Stimulated activated CD4-positive, alpha-beta T cell treated with anti-CD3 and anti-CD28 coated beads, Interleukin-12 subunit alpha, Interleukin-12 subunit beta, amount 100 ng/mL, for 48 hours (primary cell): ENCODE measurements at regions not wholly inside any gene's neighbourhood (a gene's known extent, or its start where the extent isn't known, plus 50 kb on each side); places are given as distances from the start of the nearest gene placed in this dataset.
"Not testable (repeated sequence)": the region's sequence is repeated elsewhere in the genome, so short reads cannot be mapped to it uniquely, and the experiment has no call there.

Experiments
- DNase-seq, 3 donors: peaks; one replicate each; pipeline ENCODE4 v3.0.0-alpha.2; 2020; ENCODE audit warnings: low read depth in 2 of 3, low spot score in 1 of 3

DNA sequence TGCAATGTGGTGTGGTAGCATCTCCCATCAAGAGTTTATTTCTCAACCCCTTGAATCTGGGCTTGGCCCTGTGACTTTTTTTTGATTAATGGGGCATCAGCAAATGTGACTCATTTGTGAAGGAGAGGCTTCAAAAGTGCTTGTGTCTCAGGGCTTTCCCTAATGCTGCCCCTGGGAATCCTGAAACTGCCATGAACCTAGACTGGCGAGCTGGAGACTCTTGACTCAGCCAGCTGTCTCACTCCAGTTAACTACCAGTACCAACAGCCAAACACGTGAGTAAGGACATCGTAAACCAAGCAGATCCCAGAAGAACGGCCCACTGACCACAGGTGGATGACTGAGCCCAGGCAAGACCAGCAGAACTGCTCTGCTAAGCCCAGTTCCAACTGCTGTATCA is 72.8 kb upstream of the ADTRP start:
- no peak for DNase-seq

- no peak for DNase-seq
These were observed 70.5 kb upstream of the ADTRP start for GRCh38 chr6:11848852-11849731.

- no peak for DNase-seq
These were observed 69.7 kb upstream of the ADTRP start for GRCh38 chr6:11848346-11848651.

- no peak for DNase-seq
These were observed 69.1 kb upstream of the ADTRP start for GRCh38 chr6:11847515-11848345.

DNA sequence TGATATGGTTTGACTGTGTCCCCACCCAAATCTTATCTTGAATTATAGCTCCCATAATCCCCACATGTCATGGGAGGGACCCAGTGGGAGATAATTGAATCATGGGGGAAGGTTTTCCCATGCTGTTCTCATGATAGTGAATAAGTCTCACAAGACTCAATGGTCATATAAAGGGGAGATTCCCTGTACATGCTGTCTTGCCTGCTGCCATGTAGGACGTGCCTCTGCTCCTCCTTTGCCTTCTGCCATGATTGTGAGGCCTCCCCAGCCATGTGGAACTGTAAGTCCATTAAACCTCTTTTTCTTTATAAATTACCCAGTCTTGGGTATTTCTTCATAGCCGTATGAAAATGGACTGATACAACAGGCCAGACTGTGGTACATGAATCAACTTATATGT is 68.5 kb upstream of the ADTRP start:
- DNase-seq, result not testable (repeated sequence)

DNA sequence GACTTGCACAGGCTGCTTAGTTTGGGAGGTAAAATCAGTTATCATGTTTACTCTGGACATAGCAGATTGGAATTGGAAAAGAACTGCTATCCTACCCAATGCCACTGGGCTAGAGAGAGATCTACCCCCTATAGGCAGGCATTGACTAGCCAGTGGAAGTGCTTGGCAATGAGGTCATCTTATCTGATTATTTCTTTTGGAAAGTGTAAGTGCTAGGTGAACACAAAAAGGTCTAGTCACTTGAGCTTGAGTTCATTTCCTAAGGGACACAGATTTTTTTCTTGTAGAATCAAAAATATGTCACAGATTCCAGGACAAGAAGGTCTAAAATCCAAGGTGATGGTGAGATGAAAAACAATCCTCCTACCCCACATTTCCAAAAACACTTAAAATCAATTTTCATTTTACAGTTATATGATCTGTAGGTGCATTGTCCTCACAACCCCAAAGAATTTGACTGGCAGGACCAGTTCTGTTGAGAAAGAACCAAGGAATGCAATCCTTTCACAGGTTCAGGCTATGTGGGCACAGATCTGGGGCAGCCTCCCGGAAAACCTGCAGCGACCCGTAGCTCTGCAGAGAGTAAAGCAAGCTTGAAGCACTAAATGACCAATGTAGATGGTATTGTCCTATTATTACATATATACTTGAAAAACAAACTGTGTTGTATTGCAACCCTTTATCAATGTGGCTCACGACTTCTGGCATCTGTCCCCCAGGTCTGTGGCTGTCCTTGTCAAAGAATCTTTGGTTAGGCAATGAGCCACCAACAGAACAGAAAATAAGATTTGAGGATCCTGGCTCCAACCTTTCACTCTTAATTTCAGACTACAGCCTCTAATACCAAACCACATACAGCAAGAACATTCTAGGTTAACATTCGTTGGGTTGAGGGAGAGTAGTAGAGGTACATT is 67.3 kb upstream of the ADTRP start:
- no peak for DNase-seq

- DNase-seq, result not testable (repeated sequence)
These were observed 64.2 kb upstream of the ADTRP start for GRCh38 chr6:11842795-11843194.

GRCh38 chr6:11835065-11835464 is 56.5 kb upstream of the ADTRP start:
- DNase-seq, result no peak

GRCh38 chr6:11833626-11834592 is 55.3 kb upstream of the ADTRP start:
- no peak for DNase-seq

DNA sequence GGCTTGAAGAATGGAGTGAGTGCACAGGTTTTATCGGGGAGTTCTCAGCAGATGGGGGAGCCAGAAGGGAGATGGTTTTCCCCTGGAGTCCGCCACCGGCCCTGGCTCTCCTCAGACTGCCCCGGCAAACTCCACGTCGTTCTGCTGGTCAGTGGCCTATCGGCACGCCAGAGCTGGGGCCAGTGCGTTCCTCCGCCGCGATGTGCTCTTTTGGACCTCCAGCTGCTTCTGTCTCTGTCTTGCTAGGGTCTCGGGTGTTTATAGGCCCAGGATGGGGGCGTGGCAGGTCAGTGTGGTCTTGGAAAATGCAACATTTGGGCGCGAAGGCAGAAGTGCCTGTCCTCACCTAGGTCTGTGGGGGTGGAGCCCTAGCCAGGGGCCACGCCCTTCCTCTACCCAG is 53.0 kb upstream of the ADTRP start:
- DNase-seq, result no peak

GRCh38 chr6:11830520-11830919 is 51.9 kb upstream of the ADTRP start:
- DNase-seq, result no peak

DNA sequence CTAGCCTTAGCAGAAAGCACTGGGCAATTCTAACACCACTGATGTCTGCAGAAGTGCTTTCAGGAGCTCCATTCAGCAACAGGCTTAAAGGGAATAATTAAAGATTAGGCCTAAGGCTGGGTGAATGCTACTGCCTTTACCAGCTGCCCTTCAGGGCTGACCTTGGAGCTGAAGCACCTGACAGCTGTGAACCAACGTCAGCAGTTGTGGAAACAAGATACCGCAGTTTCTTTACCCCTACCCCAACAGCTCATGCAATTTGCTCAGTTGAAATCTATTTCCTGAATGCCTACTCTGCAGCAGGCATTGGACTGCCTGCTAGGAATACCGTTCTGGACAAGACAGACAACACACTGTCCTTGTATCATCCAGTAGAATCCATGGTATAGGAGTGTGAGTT is 51.5 kb upstream of the ADTRP start:
- DNase-seq, result no peak

DNA sequence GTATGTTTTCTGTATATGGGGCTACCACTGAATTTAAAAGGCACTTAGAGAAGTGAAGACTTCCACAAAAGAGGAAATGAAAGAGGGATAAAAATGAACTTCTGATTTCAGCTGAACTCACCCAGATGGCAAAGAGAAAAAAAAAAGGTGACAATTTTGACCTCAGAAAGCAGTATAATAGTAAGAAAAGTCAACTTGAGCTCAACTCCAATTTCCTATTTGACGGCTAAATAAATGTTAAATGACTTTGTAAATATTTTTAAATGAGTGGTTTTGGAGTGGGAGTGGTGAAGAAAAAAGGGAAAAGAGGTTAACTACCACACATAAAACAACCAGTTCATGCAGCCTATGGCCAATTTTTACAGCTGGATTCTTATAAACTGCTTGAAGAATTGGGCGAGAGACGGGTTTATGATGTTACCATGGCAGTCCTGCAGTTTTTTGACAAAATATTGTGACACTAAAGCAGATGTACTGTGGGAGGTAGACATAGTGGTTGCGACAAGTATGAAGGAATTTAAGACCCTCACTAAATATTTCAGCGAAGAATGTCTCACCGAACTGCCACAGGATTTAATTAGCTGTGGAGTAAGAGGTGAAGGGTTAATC is 49.8 kb upstream of the ADTRP start:
- no peak for DNase-seq
